Esophagus squamous epithelium (tissue), 5 donors: ENCODE measurements at regions not wholly inside any gene's neighbourhood (a gene's known extent, or its start where the extent isn't known, plus 50 kb on each side); places are given as distances from the start of the nearest gene placed in this dataset.

Source experiments
- DNase-seq: peaks from one replicate; lab custom pipeline; 2025; lab: John Stamatoyannopoulos, UW
- H3K27ac ChIP-seq, 4 donors: fragments of 200-600 bp; sonication (generic); one replicate each; pipeline ENCODE4 v1.5.1; 2016 to 2019; ENCODE audit warnings: mild to moderate bottlenecking in 1 of 4
- H3K27me3 ChIP-seq, 4 donors: fragments of 200-600 bp; sonication (generic); 1 replicate in 3 of 4; 2 replicates in 1 of 4; pipeline versions ENCODE4 v1.5.1 to v1.6.0; 2017 to 2021; ENCODE audit warnings: antibody characterized with exemption in 1 of 4
- H3K36me3 ChIP-seq, 3 donors: fragments of 200-600 bp; sonication (generic); one replicate each; pipeline ENCODE4 v1.5.1; 2016 to 2019
- H3K4me1 ChIP-seq, 3 donors: fragments of 200-600 bp; sonication (generic); one replicate each; pipeline ENCODE4 v1.5.1; 2017 to 2019
- H3K4me3 ChIP-seq, 4 donors: fragments of 200-600 bp; sonication (generic); 1 replicate in 3 of 4; 2 replicates in 1 of 4; pipeline ENCODE4 v1.5.1; 2016 to 2019; ENCODE audit warnings: mild to moderate bottlenecking in 2 of 4, moderate library complexity in 1 of 4
- H3K9me3 ChIP-seq, 3 donors: fragments of 200-600 bp; sonication (generic); one replicate each; pipeline ENCODE4 v1.5.1; 2016 to 2019
- CTCF ChIP-seq, 6 experiments: fragments of 450-650 bp in 4 of 6; fragments of 200-600 bp in 2 of 6; sonication (generic) in 2 of 6; IDR thresholded peaks; one replicate each; pipeline ENCODE4 v1.5.1; 2016 to 2019; ENCODE audit warnings: antibody characterized with exemption in 6 of 6, mild to moderate bottlenecking in 4 of 6, moderate library complexity in 4 of 6
- POLR2A ChIP-seq, 4 donors: fragments of 450-650 bp; IDR thresholded peaks; one replicate each; pipeline ENCODE4 v1.6.1; 2017; ENCODE audit warnings: antibody characterized with exemption in 4 of 4, mild to moderate bottlenecking in 4 of 4, moderate library complexity in 3 of 4
- WGBS, 2 donors: methylation state at CpG; one replicate each; pipeline ENCODE4 v1.1.5; 2018; 5-methylcytosine and 5-hydroxymethylcytosine counted together
- intact Hi-C: fragments of 100-400 bp; cut with DNase I; formaldehyde crosslinking; loops from one replicate; pipeline ENCODE4 v1.15.0; 2022
- donor health status: DM: yes; HTN: yes; CAD: no.

GRCh38 chr2:198712485-198712884 lies 745.3 kb downstream of the SATB2 start:
- Histone ChIP-seq H3K36me3 (no peaks in the 10 kb centered on the region), H3K27me3 (no peaks in the 10 kb centered on the region), H3K4me1 (no peaks in the 10 kb centered on the region), H3K9me3 (no peaks in the 10 kb centered on the region), H3K27ac (no peak overlapping the region), H3K4me3 (no peak overlapping the region)
- intact Hi-C loops: no loop called here
- WGBS, 2 donors: 20 to 55% methylated on average over 4 of the region's 4 CpGs
- DNase-seq: no peak
- TF ChIP-seq CTCF (IDR thresholded peaks at IDR 0.05) (no peak), POLR2A (IDR thresholded peaks at IDR 0.05) (no peak)

GRCh38 chr2:198711484-198711883 lies 746.3 kb downstream of the SATB2 start:
- Histone ChIP-seq H3K4me1 (no peaks in the 10 kb centered on the region), H3K27ac (no peak overlapping the region), H3K4me3 (no peak overlapping the region), H3K27me3 (no peaks in the 10 kb centered on the region), H3K36me3 (no peaks in the 10 kb centered on the region), H3K9me3 (no peaks in the 10 kb centered on the region)
- intact Hi-C loops: no loop called here
- DNase-seq: no peak
- TF ChIP-seq CTCF (IDR thresholded peaks at IDR 0.05) (no peak), POLR2A (IDR thresholded peaks at IDR 0.05) (no peak)

GRCh38 chr2:198710562-198710961 lies 747.2 kb downstream of the SATB2 start:
- no peaks in the 10 kb centered on the region for H3K36me3 ChIP-seq
- H3K27me3 ChIP-seq: no peaks in the 10 kb centered on the region
- no peaks in the 10 kb centered on the region for H3K4me1 ChIP-seq
- TF ChIP-seq CTCF (IDR thresholded peaks at IDR 0.05): no peak
- H3K9me3 ChIP-seq: no peaks in the 10 kb centered on the region
- WGBS, 2 donors: 24 to 35% methylated on average over 1 of the region's 1 CpG
- intact Hi-C loops: no loop called here
- H3K4me3 ChIP-seq: no peak overlapping the region
- no peak for DNase-seq
- no peak overlapping the region for H3K27ac ChIP-seq

- no peaks in the 10 kb centered on the region for H3K4me1 ChIP-seq
- H3K36me3 ChIP-seq: no peaks in the 10 kb centered on the region
- no peaks in the 10 kb centered on the region for H3K9me3 ChIP-seq
- intact Hi-C loops: no loop called here
- H3K27ac ChIP-seq: no peak overlapping the region
- no peak overlapping the region for H3K4me3 ChIP-seq
- DNase-seq: no peak
- 71 to 82% methylated on average over 1 of the region's 1 CpG for WGBS, 2 donors
- H3K27me3 ChIP-seq: no peaks in the 10 kb centered on the region
- TF ChIP-seq CTCF (IDR thresholded peaks at IDR 0.05) (no peak), POLR2A (IDR thresholded peaks at IDR 0.05) (no peak)
Observed at GRCh38 chr2:198706476-198707082, 751.2 kb downstream of the SATB2 start.

- no peaks in the 10 kb centered on the region for H3K27me3 ChIP-seq
- H3K9me3 ChIP-seq: no peaks in the 10 kb centered on the region
- intact Hi-C loops: no loop called here
- no peak for TF ChIP-seq POLR2A (IDR thresholded peaks at IDR 0.05)
- no peak for TF ChIP-seq CTCF (IDR thresholded peaks at IDR 0.05)
- no peak overlapping the region for H3K27ac ChIP-seq
- no peaks in the 10 kb centered on the region for H3K4me1 ChIP-seq
- H3K4me3 ChIP-seq: no peak overlapping the region
- DNase-seq: no peak
- H3K36me3 ChIP-seq: no peaks in the 10 kb centered on the region
Observed at GRCh38 chr2:198703281-198703680, 754.5 kb downstream of the SATB2 start.
